NB4 (cell line): ENCODE measurements at regions not wholly inside any gene's neighbourhood (a gene's known extent, or its start where the extent isn't known, plus 50 kb on each side); places are given as distances from the start of the nearest gene placed in this dataset.

Experiments
- DNase-seq: peaks from one replicate; pipeline ENCODE4 v3.0.0; 2010; ENCODE audit warnings: low read depth
- H3K4me3 ChIP-seq: one replicate; pipeline ENCODE4 v1.5.1; 2011; ENCODE audit warnings: mild to moderate bottlenecking, low read depth, low read length, moderate library complexity
- CTCF ChIP-seq: IDR thresholded peaks from one replicate; pipeline ENCODE4 v1.5.1; 2012; ENCODE audit warnings: low read depth, low read length
- MAX ChIP-seq: IDR thresholded peaks from 2 replicates; pipeline ENCODE4 v1.6.1; 2011; ENCODE audit warnings: low read depth, low read length
- MYC ChIP-seq: IDR thresholded peaks from 2 replicates; pipeline ENCODE4 v1.6.1; 2011; ENCODE audit warnings: low read depth, low read length
- POLR2A ChIP-seq: IDR thresholded peaks from 2 replicates; pipeline ENCODE4 v1.6.1; 2011; ENCODE audit warnings: mild to moderate bottlenecking; ENCODE audit not compliant: insufficient read length; ENCODE audit errors: extremely low read depth

GRCh38 chr5:99275128-99275527 is 346.3 kb upstream of the CHD1 start:
- TF ChIP-seq CTCF = no peak
- no peak for TF ChIP-seq MYC
- no peak for TF ChIP-seq MAX
- TF ChIP-seq POLR2A = no peak
- no peak overlapping the region for H3K4me3 ChIP-seq
- no peak for DNase-seq

- no peak overlapping the region for H3K4me3 ChIP-seq
- TF ChIP-seq MYC (no peak), POLR2A (no peak), MAX (no peak)
- no peak for DNase-seq
Measured at GRCh38 chr5:99272576-99272975, 343.8 kb upstream of the CHD1 start.

GRCh38 chr5:99258819-99259218 is 330.0 kb upstream of the CHD1 start:
- TF ChIP-seq POLR2A (no peak), MYC (no peak), CTCF (no peak), MAX (no peak)
- H3K4me3 ChIP-seq = no peak overlapping the region
- no peak for DNase-seq

GRCh38 chr5:99248066-99248465 is 319.3 kb upstream of the CHD1 start:
- H3K4me3 ChIP-seq = no peak overlapping the region
- TF ChIP-seq MYC (no peak), POLR2A (no peak), MAX (no peak), CTCF (no peak)
- no peak for DNase-seq

GRCh38 chr5:99247346-99247745 is 318.5 kb upstream of the CHD1 start:
- H3K4me3 ChIP-seq = no peak overlapping the region
- no peak for DNase-seq
- TF ChIP-seq CTCF = no peak
- no peak for TF ChIP-seq POLR2A
- TF ChIP-seq MAX = no peak
- no peak for TF ChIP-seq MYC

GRCh38 chr5:99243111-99243510 is 314.3 kb upstream of the CHD1 start:
- TF ChIP-seq MAX (no peak), CTCF (no peak), POLR2A (no peak), MYC (no peak)
- no peak overlapping the region for H3K4me3 ChIP-seq
- DNase-seq = no peak
